ENCODE measurements at regions not wholly inside any gene's neighbourhood (a gene's known extent, or its start where the extent isn't known, plus 50 kb on each side); places are given as distances from the start of the nearest gene placed in this dataset.

GRCh38 chr13:19053561-19053960 lies 128.1 kb downstream of the TUBA3C start:
- TF ChIP-seq CTCF (IDR thresholded peaks at IDR 0.05), result no peak
- TF ChIP-seq POLR2A (IDR thresholded peaks at IDR 0.05), result no peak
